Activated CD4-positive, alpha-beta T cell treated with anti-CD3 and anti-CD28 coated beads for 36 hours (primary cell): ENCODE measurements at regions not wholly inside any gene's neighbourhood (a gene's known extent, or its start where the extent isn't known, plus 50 kb on each side); places are given as distances from the start of the nearest gene placed in this dataset.

ENCODE experiments used
- ATAC-seq: fragments of 200-7000 bp; cut with Tn5 transposase; one replicate; pipeline ENCODE4 v1.10.0; 2021; ENCODE audit warnings: mild to moderate bottlenecking, moderate library complexity
- CTCF ChIA-PET: fragments of 350-600 bp; sonication (Branson Sonifier 250); formaldehyde crosslinking; loops from one replicate; lab custom pipeline; 2021; ENCODE audit warnings: antibody characterized with exemption; lab: Charles Lee
- POLR2A ChIA-PET: fragments of 350-600 bp; sonication (Branson Sonifier 250); formaldehyde crosslinking; loops from one replicate; lab custom pipeline; 2021; ENCODE audit warnings: antibody characterized with exemption, inconsistent platforms; lab: Charles Lee
- DNase-seq: peaks from one replicate; pipeline ENCODE4 v3.0.0-alpha.2; 2020
- H3K27ac Mint-ChIP-seq: one replicate; pipeline ENCODE4 v1.8.0; 2021; ENCODE audit warnings: mixed read lengths
- H3K27me3 Mint-ChIP-seq: one replicate; pipeline ENCODE4 v1.8.0; 2021; ENCODE audit warnings: mixed read lengths
- H3K36me3 Mint-ChIP-seq: one replicate; pipeline ENCODE4 v1.8.0; 2021; ENCODE audit warnings: low read depth, mixed read lengths
- H3K4me1 Mint-ChIP-seq: one replicate; pipeline ENCODE4 v1.8.0; 2021; ENCODE audit warnings: mixed read lengths
- H3K4me3 Mint-ChIP-seq: one replicate; pipeline ENCODE4 v1.8.0; 2021; ENCODE audit warnings: mild to moderate bottlenecking, moderate library complexity, mixed read lengths
- H3K9me3 Mint-ChIP-seq: one replicate; pipeline ENCODE4 v1.8.0; 2021; ENCODE audit warnings: low read depth, mixed read lengths
- intact Hi-C, 2 experiments: fragments of 100-400 bp; cut with DNase I in 1 of 2; cut with micrococcal nuclease in 1 of 2; formaldehyde crosslinking; loops; one replicate each; pipeline versions ENCODE4 v1.14.2 to v1.15.1; 2022 to 2024; cut with DNase I, micrococcal nuclease

DNA sequence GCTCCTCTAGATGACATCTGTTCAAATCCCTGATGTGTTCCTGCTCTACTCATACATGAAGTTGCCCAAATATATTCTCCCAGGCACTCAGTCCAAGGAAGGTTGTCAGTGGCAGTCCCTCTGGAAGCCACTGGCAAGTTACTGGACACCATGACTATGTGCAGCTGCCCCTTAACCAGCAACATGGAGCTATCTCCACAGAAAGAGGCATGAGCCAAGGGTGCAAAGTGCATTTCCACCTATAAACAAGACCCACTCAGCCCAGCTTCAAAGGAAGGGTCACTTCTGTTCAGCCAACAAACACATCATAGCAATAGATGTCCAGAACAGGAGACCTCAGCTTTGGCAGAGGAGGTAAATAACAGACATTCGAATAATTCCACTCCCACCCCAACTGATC is 217.6 kb upstream of the PMEPA1 start:
- ChIA-PET POLR2A (no interaction called here), CTCF (interaction anchor here (0.6 kb wide), 1 partner anchor 1195 kb away, joined by 3 read pairs; no protein-coding TSS in a partner anchor)
- H3K4me3 Mint-ChIP-seq = no peak overlapping the region
- H3K27me3 Mint-ChIP-seq = peaks cover 9% of the 10 kb centered on the region
- H3K27ac Mint-ChIP-seq = no peak overlapping the region
- no peaks in the 10 kb centered on the region for H3K4me1 Mint-ChIP-seq
- intact Hi-C loops = no loop called here
- peaks cover 14% of the 10 kb centered on the region for H3K9me3 Mint-ChIP-seq
- no peaks in the 10 kb centered on the region for H3K36me3 Mint-ChIP-seq
- ATAC-seq = no peak
- DNase-seq = no peak

DNA sequence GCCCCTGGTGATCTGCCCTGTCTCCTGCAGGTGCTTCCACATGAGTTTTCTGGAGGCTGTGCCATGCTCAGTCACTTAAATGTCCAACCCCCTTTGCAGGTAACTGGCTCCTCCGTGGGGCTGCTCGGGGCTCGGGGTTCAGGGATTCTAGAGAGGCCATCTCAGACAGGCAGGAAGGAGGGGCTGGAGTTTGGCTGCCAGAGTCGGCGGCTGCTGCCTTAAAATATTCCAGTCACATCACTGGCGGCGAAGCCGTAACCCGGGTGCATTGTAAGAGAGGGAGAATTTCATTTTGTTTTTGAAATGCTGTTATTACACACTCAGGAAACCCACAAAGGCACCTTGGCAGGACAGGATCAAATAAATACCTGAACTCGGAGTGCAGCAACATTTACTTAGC is 212.9 kb upstream of the PMEPA1 start:
- intact Hi-C loops = no loop called here
- ATAC-seq (no peak), DNase-seq (no peak)
- peaks cover 12% of the 10 kb centered on the region for H3K9me3 Mint-ChIP-seq
- H3K4me1 Mint-ChIP-seq = no peaks in the 10 kb centered on the region
- H3K4me3 Mint-ChIP-seq = no peak overlapping the region
- H3K36me3 Mint-ChIP-seq = no peaks in the 10 kb centered on the region
- ChIA-PET CTCF (no interaction called here), POLR2A (no interaction called here)
- H3K27ac Mint-ChIP-seq = no peak overlapping the region
- H3K27me3 Mint-ChIP-seq = no peaks in the 10 kb centered on the region

DNA sequence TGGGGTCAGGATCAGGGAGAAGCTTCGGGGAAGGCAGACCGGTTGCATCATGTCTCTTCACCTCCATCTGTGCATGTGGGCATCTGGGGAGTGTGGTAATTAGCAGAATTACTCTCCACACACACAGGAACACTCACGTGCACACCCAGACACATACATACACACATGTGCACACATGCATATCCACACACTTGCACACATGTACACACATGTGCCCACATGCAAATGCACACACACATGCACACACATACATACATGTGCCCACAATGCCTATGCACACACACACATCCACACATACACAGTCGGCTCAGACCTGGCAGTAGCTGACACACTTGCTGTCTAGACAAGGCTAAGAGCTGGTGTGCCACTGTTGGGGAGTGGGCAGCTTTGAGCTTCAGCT is 212.3 kb upstream of the PMEPA1 start:
- Mint-ChIP-seq H3K4me3 (no peak overlapping the region), H3K9me3 (peaks cover 12% of the 10 kb centered on the region), H3K27me3 (no peaks in the 10 kb centered on the region), H3K4me1 (no peaks in the 10 kb centered on the region), H3K36me3 (no peaks in the 10 kb centered on the region), H3K27ac (no peak overlapping the region)
- DNase-seq = no peak
- intact Hi-C loops = no loop called here
- POLR2A ChIA-PET = no interaction called here
- CTCF ChIA-PET = no interaction called here
- ATAC-seq = no peak

DNA sequence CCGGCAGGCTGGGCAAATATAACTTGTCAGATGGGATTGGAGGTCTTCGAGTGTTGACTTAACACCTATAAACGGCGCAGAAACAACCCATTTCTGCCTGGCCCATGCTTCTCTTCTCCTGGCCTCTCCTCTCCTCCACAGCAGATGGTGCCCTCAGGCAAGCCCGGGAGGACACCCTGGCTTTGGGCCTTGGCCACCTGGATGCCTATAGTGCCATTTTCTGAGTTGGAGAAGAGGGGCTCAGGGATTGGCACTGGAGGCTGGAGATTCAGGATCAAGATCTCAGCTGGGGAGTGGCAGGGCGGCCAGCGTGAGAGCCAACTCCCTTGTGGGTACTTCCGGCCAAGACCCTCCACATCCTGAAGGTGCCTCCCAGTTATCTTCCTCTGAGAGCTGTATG is 211.9 kb upstream of the PMEPA1 start:
- H3K27ac Mint-ChIP-seq = no peak overlapping the region
- DNase-seq (no peak), ATAC-seq (no peak)
- H3K27me3 Mint-ChIP-seq = no peaks in the 10 kb centered on the region
- CTCF ChIA-PET = no interaction called here
- intact Hi-C loops = no loop called here
- POLR2A ChIA-PET = no interaction called here
- H3K4me1 Mint-ChIP-seq = no peaks in the 10 kb centered on the region
- H3K36me3 Mint-ChIP-seq = no peaks in the 10 kb centered on the region
- peaks cover 11% of the 10 kb centered on the region for H3K9me3 Mint-ChIP-seq
- H3K4me3 Mint-ChIP-seq = no peak overlapping the region

DNA sequence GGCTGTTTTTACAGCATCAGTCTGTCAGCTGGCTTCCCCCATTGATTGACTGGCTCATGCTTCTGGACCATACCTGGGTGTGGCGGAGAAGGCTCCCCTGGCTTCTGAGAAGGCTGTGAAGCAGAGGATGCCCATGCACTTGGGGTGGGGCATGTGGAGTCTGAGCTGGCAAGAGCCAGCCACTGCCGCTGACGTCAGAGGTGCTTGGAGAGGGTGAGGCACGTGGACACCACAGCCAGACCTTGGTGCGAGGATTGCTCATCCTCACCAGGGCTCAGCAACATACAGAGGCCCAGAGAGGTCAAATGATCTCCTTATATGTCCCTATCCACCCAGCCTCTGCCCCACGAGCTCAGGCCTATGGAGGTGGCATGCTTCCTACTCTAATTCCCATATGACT is 211.2 kb upstream of the PMEPA1 start:
- ChIA-PET POLR2A (no interaction called here), CTCF (no interaction called here)
- Mint-ChIP-seq H3K27ac (no peak overlapping the region), H3K9me3 (peaks cover 5% of the 10 kb centered on the region), H3K36me3 (no peaks in the 10 kb centered on the region), H3K27me3 (no peaks in the 10 kb centered on the region), H3K4me3 (no peak overlapping the region), H3K4me1 (no peaks in the 10 kb centered on the region)
- ATAC-seq (no peak), DNase-seq (no peak)
- intact Hi-C loops = no loop called here

DNA sequence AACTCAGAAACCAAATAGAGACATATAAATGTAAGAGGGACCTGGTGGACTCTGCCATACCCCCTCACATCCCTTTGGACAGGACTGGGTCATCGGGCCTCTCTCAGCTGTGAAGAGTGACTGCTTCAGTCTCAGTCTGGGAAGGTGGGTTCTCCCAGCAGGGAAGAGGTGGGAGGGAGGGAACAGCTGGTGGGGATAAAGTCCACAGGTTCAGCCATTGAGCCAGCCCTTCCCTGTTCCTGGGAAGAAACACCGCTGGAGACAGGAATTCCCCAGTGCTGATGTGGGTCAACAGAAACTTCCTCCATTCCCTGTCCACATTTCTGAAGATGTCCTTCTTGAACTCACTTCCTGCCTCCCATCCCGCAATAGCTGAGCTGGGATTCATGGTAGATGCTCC is 209.2 kb upstream of the PMEPA1 start:
- no peak overlapping the region for H3K27ac Mint-ChIP-seq

DNA sequence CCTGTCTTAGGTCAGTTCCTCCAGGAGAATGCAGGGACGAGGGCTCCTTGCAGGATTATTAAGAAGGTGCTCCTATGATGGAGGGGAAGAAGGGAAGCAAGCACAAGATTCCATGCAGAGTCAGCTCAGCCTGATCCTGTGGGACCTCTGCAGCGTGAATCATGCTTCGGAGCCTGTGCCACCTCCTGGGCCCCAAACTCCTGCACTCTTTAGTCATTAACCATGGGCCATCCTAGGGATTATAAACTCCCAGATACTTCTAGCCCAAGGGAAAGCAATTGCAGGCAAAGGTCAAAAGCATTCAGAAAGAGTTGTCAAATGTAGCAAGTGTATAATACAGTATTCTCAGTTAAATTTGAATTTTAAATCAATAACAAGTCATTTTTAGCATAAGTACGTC is 208.7 kb upstream of the PMEPA1 start:
- Mint-ChIP-seq H3K4me3 (no peak overlapping the region), H3K4me1 (no peaks in the 10 kb centered on the region), H3K36me3 (no peaks in the 10 kb centered on the region), H3K27ac (no peak overlapping the region), H3K9me3 (no peaks in the 10 kb centered on the region), H3K27me3 (no peaks in the 10 kb centered on the region)
- ChIA-PET POLR2A (no interaction called here), CTCF (interaction anchor here (0.8 kb wide), 1 partner anchor 20 kb away, joined by 3 read pairs; no protein-coding TSS in a partner anchor)
- no peak for ATAC-seq
- DNase-seq = no peak
- intact Hi-C loops = no loop called here

More for the DNA sequence above, 209.2 kb upstream of the PMEPA1 start:
- no peak overlapping the region for H3K4me3 Mint-ChIP-seq
- ChIA-PET CTCF (no interaction called here), POLR2A (no interaction called here)
- DNase-seq (no peak), ATAC-seq (no peak)
- no peaks in the 10 kb centered on the region for H3K4me1 Mint-ChIP-seq
- no peaks in the 10 kb centered on the region for H3K36me3 Mint-ChIP-seq
- H3K27me3 Mint-ChIP-seq = no peaks in the 10 kb centered on the region
- intact Hi-C loops = no loop called here
- no peaks in the 10 kb centered on the region for H3K9me3 Mint-ChIP-seq

DNA sequence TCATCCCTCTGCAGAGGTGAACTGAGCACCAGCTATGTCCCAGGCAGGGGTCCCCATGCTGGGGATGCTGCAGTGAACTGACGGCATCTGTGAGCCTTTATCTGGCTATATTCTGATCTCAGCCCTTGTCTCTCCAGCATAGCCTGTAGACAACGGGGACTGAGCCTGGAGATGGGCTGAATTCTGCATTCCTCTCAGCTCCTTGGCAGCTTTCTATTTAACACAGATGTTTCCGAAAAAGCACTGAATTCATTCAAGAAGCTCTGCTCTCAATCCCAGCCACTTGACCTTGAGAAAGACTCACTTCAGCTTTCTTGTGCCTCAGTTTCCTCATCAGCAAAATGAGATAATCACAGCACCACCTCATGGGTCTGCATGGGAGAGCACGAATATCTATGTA is 204.4 kb upstream of the PMEPA1 start:
- ATAC-seq = no peak
- no peak overlapping the region for H3K27ac Mint-ChIP-seq
- ChIA-PET CTCF (interaction anchor here (0.5 kb wide), 2 partner anchors 347 to 630 kb away, joined by 3 read pairs; no protein-coding TSS in a partner anchor), POLR2A (no interaction called here)
- H3K4me1 Mint-ChIP-seq = no peaks in the 10 kb centered on the region
- H3K4me3 Mint-ChIP-seq = no peak overlapping the region
- intact Hi-C loops = no loop called here
- no peaks in the 10 kb centered on the region for H3K36me3 Mint-ChIP-seq
- no peak for DNase-seq
- no peaks in the 10 kb centered on the region for H3K9me3 Mint-ChIP-seq
- peaks cover 10% of the 10 kb centered on the region for H3K27me3 Mint-ChIP-seq

DNA sequence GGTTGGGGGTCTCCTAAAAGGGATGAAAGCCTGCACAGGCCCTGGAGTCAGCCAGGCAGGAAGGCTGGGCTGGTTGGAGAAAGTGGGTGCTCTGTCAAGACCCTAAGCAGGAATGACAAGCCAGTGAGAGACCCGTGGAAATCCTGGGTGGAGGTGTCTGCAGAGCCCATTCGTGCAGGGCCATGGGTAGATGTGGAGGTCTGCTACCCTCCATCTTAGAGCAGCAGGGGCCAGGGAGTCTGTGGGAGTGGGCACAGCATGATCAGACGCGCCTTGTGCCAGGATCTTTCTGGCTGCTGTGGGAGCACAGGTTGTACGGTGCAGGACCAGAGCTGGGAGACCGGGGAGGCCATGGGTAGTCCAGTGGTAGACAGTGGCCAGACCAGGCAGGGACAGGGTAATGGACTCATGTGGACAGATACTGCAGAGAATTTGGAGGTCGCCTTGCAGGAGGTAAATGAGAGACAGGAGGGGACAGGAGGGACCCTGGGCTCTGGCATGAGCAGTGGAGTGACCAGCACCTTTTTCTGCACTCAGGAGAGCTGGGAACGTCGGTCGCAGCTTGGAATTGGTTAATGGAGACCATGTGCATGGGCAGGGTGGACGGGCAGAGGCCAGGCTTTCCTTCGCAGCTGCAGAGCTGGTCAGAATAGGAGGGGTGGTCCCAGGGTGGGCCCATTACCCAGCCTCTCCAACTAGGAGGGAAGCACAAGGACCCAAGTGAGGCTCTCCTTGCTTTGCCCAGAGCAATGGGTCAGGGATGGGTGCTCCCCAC is 203.5 kb upstream of the PMEPA1 start:
- DNase-seq (no peak), ATAC-seq (no peak)
- Mint-ChIP-seq H3K36me3 (no peaks in the 10 kb centered on the region), H3K9me3 (no peaks in the 10 kb centered on the region), H3K27me3 (peaks cover 10% of the 10 kb centered on the region), H3K4me3 (no peak overlapping the region), H3K4me1 (no peaks in the 10 kb centered on the region), H3K27ac (no peak overlapping the region)
- ChIA-PET CTCF (interaction anchor here (0.5 kb wide), 1 partner anchor 631 kb away, joined by 3 read pairs; no protein-coding TSS in a partner anchor), POLR2A (no interaction called here)
- intact Hi-C loops = no loop called here

DNA sequence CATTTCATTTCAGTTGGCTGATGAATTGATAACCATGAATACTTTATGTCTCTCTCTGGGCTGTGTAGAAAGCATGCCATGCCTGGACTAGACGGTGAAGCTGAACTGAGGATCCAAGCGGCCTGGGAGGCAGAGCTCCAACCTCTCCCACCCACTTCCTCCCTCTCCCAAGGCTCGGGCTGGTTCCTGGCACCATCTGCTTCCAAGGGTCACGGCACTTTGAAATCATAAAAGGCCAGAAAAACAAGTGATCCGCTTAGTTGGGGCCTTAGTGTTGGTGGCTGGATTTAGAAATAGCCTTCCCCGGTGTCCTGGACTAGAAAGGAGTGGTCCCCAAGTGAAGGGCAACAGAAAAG is 202.4 kb upstream of the PMEPA1 start:
- no peak overlapping the region for H3K4me3 Mint-ChIP-seq
- POLR2A ChIA-PET = no interaction called here
- no peak for ATAC-seq
- no peak overlapping the region for H3K27ac Mint-ChIP-seq
- no peaks in the 10 kb centered on the region for H3K9me3 Mint-ChIP-seq
- CTCF ChIA-PET = no interaction called here
- peaks cover 13% of the 10 kb centered on the region for H3K27me3 Mint-ChIP-seq
- intact Hi-C loops = no loop called here
- DNase-seq = no peak
- no peaks in the 10 kb centered on the region for H3K36me3 Mint-ChIP-seq
- H3K4me1 Mint-ChIP-seq = no peaks in the 10 kb centered on the region

DNA sequence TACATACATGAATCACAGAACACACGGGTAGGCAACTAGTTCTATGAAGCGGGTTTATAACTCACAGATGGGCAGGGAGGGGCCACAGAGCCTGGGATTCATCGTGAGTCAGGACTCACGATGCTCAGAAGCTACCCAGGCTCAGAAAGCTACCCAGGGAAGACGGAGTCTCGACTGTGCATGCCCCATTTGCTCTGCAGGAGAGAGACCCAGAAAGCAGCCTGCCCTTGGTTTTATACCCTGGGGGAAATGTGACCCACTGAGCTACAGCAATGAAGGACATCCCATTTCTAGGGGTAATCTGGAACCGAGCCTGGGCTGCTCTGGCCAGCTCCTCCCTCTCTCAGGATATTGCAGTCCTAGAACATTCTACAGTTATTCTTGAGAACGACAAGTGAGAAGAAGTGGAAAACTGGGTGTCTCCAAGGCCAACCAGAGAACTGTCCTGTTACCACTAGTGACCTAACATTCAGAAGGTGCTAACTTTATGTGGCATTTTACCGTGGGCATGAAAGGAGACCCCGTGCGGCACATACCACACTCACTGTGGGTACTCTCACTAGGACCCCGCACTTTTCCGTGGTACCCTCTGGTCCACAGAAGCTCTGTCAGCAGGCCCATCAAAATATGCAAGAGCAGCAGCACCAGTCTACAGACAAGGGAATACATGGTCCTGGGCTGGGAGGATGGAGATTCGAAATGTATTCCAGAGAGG is 201.9 kb upstream of the PMEPA1 start:
- intact Hi-C loops = no loop called here
- H3K27me3 Mint-ChIP-seq = peaks cover 13% of the 10 kb centered on the region
- ATAC-seq = no peak
- no peaks in the 10 kb centered on the region for H3K4me1 Mint-ChIP-seq
- CTCF ChIA-PET = no interaction called here
- no peak overlapping the region for H3K27ac Mint-ChIP-seq
- no peak overlapping the region for H3K4me3 Mint-ChIP-seq
- DNase-seq = no peak
- POLR2A ChIA-PET = no interaction called here
- no peaks in the 10 kb centered on the region for H3K9me3 Mint-ChIP-seq
- H3K36me3 Mint-ChIP-seq = no peaks in the 10 kb centered on the region

DNA sequence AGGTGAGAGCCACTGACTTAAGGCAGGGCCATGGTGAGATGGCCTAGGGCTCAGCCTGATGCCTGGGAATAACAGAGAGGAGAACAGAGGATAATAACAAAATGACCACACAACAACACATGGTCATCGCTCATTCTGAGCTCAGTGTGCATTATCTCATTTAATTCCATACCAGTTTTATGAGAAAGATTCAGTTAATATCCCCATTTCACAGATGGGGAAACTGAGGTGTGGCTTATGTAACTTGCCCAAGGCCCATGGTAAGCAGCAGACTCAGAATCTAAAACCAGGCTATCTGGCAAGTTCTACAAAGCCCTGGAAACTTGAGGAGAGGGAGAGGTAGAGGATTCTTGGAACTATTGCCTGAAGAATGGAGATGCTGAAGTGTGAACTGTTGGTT is 200.9 kb upstream of the PMEPA1 start:
- no peaks in the 10 kb centered on the region for H3K9me3 Mint-ChIP-seq
- DNase-seq (no peak), ATAC-seq (no peak)
- ChIA-PET CTCF (interaction anchor here (0.7 kb wide), 1 partner anchor 277 kb away, joined by 3 read pairs; no protein-coding TSS in a partner anchor), POLR2A (no interaction called here)
- H3K36me3 Mint-ChIP-seq = no peaks in the 10 kb centered on the region
- intact Hi-C loops = no loop called here
- H3K27ac Mint-ChIP-seq = no peak overlapping the region
- peaks cover 17% of the 10 kb centered on the region for H3K27me3 Mint-ChIP-seq
- no peak overlapping the region for H3K4me3 Mint-ChIP-seq
- no peaks in the 10 kb centered on the region for H3K4me1 Mint-ChIP-seq
